Fibroblast of pulmonary artery (primary cell): ENCODE measurements at regions not wholly inside any gene's neighbourhood (a gene's known extent, or its start where the extent isn't known, plus 50 kb on each side); places are given as distances from the start of the nearest gene placed in this dataset.
A peak's percentile ranks its signal among the peaks of the same experiment; 100 is the strongest.
"Not testable (repeated sequence)": the region's sequence is repeated elsewhere in the genome, so short reads cannot be mapped to it uniquely, and the experiment has no call there.

Experiments
- DNase-seq: peaks from one replicate; pipeline ENCODE4 v3.0.0-alpha.2; 2010; ENCODE audit warnings: low read depth
- H3K4me3 ChIP-seq: replicated peaks from 2 replicates; pipeline ENCODE4 v1.5.1; 2011; ENCODE audit warnings: low read depth, mild to moderate bottlenecking, control low read depth, low read length, moderate library complexity
- CTCF ChIP-seq: IDR thresholded peaks from 2 replicates; pipeline ENCODE4 v1.5.1; 2011; ENCODE audit warnings: mild to moderate bottlenecking, control low read depth, low read length, inconsistent platforms; ENCODE audit errors: missing control alignments

GRCh38 chr2:12624905-12625598, 91.7 kb upstream of the TRIB2 start:
- TF ChIP-seq CTCF, result no peak
- DNase-seq, result no peak
- no peak overlapping the region for H3K4me3 ChIP-seq

GRCh38 chr2:12628541-12628940, 88.2 kb upstream of the TRIB2 start:
- H3K4me3 ChIP-seq, DNase-seq: not testable (repeated sequence)

GRCh38 chr2:12636837-12637581, 79.7 kb upstream of the TRIB2 start:
- no peak for TF ChIP-seq CTCF
- H3K4me3 ChIP-seq, result no peak overlapping the region
- peak; percentile 58 for DNase-seq

GRCh38 chr2:12637754-12638153, 79.0 kb upstream of the TRIB2 start:
- no peak overlapping the region for H3K4me3 ChIP-seq
- TF ChIP-seq CTCF, result no peak
- peak; percentile 19 for DNase-seq

- no peak for DNase-seq
- no peak for TF ChIP-seq CTCF
These were observed 75.3 kb upstream of the TRIB2 start for GRCh38 chr2:12641441-12641840.

GRCh38 chr2:12642332-12642731, 74.4 kb upstream of the TRIB2 start:
- no peak for TF ChIP-seq CTCF
- no peak overlapping the region for H3K4me3 ChIP-seq
- no peak for DNase-seq

More at GRCh38 chr2:12641441-12641840, 75.3 kb upstream of the TRIB2 start:
- no peak overlapping the region for H3K4me3 ChIP-seq

- H3K4me3 ChIP-seq, result no peak overlapping the region
These were observed 73.9 kb upstream of the TRIB2 start for GRCh38 chr2:12642859-12643258.

More at GRCh38 chr2:12642859-12643258, 73.9 kb upstream of the TRIB2 start:
- no peak for DNase-seq
- no peak for TF ChIP-seq CTCF
